GM10266 (cell line): ENCODE measurements at regions not wholly inside any gene's neighbourhood (a gene's known extent, or its start where the extent isn't known, plus 50 kb on each side); places are given as distances from the start of the nearest gene placed in this dataset.
"Not testable (repeated sequence)": the region's sequence is repeated elsewhere in the genome, so short reads cannot be mapped to it uniquely, and the experiment has no call there.

Experiments used
- DNase-seq: peaks from one replicate; pipeline ENCODE4 v3.0.0; 2012; ENCODE audit errors: extremely low spot score
- TF ChIP-seq, protein P1 (sequence below): IDR thresholded peaks from 2 replicates; pipeline ENCODE4 v1.5.1; 2012; ENCODE audit warnings: mild to moderate bottlenecking, low read depth; ENCODE audit not compliant: control insufficient read depth, insufficient read depth; ENCODE audit errors: missing control alignments

DNA sequence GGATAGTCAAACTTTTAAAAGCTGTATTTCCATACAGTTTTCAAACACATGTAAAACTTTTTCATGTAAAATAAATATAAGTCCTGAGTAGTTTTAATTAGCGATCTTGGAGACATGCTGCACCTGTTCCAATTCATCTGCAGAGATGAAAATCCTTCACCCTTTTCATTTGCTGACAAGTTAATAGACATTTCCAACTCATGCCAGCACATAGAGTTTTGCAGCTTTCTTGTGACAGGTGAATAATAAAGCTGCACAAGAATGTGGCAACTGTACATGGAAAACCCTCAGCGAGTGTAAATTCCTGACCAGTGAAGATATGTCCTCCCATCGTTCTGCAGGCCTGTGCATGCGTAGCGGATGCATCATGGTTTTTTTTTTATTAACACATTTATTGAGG, 771.4 kb downstream of the TDRD15 start:
- no peak for DNase-seq
- TF ChIP-seq, protein P1, sequence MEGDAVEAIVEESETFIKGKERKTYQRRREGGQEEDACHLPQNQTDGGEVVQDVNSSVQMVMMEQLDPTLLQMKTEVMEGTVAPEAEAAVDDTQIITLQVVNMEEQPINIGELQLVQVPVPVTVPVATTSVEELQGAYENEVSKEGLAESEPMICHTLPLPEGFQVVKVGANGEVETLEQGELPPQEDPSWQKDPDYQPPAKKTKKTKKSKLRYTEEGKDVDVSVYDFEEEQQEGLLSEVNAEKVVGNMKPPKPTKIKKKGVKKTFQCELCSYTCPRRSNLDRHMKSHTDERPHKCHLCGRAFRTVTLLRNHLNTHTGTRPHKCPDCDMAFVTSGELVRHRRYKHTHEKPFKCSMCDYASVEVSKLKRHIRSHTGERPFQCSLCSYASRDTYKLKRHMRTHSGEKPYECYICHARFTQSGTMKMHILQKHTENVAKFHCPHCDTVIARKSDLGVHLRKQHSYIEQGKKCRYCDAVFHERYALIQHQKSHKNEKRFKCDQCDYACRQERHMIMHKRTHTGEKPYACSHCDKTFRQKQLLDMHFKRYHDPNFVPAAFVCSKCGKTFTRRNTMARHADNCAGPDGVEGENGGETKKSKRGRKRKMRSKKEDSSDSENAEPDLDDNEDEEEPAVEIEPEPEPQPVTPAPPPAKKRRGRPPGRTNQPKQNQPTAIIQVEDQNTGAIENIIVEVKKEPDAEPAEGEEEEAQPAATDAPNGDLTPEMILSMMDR: no peak

DNA sequence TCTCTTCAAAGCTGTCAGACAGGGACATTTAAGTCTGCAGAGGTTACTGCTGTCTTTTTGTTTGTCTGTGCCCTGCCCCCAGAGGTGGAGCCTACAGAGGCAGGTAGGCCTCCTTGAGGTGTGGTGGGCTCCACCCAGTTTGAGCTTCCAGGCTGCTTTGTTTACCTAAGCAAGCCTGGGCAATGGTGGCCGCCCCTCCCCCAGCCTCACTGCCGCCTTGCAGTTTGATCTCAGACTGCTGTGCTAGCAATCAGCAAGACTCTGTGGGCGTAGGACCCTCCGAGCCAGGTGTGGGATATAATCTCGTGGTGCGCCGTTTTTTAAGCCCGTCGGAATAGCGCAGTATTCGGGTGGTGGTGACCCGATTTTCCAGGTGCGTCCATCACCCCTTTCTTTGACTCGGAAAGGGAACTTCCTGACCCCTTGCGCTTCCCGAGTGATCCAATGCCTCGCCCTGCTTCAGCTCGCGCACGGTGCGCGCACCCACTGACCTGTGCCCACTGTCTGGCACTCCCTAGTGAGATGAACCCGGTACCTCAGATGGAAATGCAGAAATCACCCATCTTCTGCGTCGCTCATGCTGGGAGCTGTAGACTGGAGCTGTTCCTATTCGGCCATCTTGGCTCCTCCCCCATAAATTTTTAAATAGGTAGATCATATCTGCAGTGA, 785.1 kb downstream of the TDRD15 start:
- DNase-seq: not testable (repeated sequence)

DNA sequence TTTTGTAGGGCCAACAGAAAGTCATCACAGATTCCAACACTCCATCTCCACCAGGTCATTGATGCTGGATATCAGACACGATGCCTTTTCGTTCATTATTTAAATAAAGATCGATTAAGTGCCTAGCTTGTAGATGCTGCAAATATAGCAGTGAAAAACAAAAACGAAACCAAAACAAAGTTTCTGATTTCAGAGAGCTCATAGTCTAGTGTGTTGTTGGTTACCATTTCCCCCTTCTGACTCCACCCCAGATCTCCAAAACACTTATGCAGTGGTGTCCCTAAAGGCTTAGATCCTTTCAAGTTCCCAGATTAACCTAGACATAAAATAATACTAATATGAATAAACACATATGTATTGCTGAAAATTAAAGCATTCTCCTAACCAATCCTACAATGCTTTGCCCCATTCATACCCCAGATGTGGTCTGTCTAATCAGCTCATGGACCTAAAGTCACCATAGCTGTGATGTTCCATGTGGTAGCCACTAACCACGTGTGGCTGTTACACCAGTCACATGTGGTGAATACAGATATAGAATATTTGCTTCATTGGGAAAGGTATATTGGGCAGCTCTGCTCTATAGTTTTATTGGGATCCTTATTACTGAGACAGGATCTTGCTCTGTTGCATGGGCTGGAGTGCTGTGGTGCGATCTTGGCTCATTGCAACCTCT, 787.2 kb downstream of the TDRD15 start:
- peak; percentile 4 for DNase-seq
- TF ChIP-seq, protein P1: no peak

DNA sequence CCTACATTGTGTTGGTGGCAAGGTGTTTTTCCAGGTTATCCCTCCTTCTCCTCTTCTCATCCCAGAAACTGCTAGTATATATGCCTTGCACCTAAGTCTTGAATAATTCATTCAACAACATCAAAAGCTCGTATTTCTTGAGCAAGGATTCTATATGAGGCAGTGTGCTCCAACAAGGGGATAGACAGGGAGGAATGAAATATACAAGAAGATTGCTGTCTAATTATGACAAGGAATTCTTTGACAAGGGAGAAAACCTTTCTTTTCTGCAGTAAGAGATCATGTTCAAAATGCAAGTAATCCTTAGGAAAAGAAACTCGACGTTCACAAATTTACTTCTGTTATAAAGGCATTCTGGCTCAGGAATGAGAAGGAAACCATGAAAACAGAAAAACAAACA, 788.6 kb downstream of the TDRD15 start:
- TF ChIP-seq, protein P1: no peak
- no peak for DNase-seq

DNA sequence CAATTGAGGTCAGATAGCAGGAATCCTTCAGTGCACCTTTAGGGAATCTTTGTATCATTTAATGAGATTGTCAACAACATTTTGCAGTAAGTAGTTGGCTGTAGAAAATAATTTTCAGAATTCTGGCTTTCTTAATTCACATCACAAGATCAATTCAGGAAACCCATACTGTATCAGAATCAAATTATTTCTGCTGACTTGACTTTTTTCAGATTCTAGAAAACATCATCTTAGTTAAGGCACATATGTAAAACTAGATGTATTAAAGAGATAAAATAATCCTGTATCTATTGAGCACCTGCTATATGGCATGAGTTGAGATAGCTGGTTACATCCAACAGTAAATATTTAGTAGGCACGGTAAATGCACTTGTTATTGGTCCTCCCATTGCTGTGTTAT, 791.4 kb downstream of the TDRD15 start:
- TF ChIP-seq, protein P1: no peak
- DNase-seq: no peak

DNA sequence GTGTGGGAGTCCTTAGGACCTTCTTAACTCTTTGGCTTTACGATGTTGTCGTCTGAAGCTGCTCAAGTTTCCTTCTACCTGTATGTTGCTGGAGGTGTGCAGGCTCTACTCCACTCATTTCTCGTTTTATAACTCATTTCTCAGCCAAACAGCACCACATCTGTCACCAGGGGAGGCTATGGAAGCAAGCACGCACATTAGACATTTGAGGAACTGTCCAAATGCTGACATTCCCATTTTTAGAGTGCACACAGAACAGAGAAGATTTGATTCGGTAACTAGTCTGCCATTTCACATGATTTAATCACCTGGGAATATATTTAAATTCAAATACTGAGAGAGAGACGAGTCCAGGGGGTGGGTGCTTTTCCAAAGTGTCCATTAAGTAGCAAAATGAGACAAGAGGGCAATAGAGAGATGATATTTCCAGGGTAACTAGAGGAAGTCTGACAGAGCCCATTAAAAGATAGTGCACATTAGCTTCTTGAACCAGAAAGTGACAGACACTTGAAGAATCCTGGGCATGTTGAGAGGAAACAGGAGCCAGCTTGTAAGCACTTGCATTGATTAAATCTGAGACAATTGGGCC, 793.3 kb downstream of the TDRD15 start:
- no peak for DNase-seq
- TF ChIP-seq, protein P1: no peak

DNA sequence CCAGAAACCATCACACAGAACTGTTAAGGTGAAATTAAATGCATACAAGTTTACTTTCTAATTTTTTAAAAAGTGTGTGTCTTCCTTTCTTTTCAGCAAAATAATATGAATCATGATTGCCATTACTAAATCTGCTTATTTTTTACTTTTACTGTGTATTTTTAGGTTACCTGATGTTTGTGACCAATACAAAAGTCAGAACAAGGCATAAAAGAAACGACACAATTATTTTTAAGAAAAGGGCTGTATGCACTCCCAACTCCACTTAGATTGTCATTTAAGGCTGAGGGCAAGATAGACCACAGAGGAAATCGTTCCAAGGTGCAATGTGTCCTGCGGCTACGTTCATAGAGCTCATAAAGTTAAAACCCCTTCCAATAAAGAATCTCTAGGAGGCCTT, 797.0 kb downstream of the TDRD15 start:
- DNase-seq: no peak
- TF ChIP-seq, protein P1: no peak
